Neural cell (in vitro differentiated cells): ENCODE measurements at regions not wholly inside any gene's neighbourhood (a gene's known extent, or its start where the extent isn't known, plus 50 kb on each side); places are given as distances from the start of the nearest gene placed in this dataset.

Experiments used
- H2AFZ ChIP-seq: fragments of 200-600, 300-800 bp; sonication (generic), shearing (Covaris generic); 2 replicates; pipeline ENCODE4 v1.6.0; 2014; ENCODE audit warnings: low read depth, mild to moderate bottlenecking, antibody characterized with exemption, low read length, moderate library complexity
- H3F3A ChIP-seq: fragments of 200-600 bp; shearing (Covaris generic); 2 replicates; pipeline ENCODE4 v1.6.1; 2016; ENCODE audit warnings: mild to moderate bottlenecking, moderate library complexity, mixed read lengths, antibody characterized with exemption, low read length; ENCODE audit not compliant: insufficient read depth, poor library complexity, severe bottlenecking
- H3K27ac ChIP-seq: fragments of 200-600, 300-800 bp; sonication (generic), shearing (Covaris generic); 2 replicates; pipeline ENCODE4 v1.5.1; 2014; ENCODE audit warnings: mild to moderate bottlenecking, low read length, moderate library complexity
- H3K27me3 ChIP-seq: fragments of 300-800, 200-600 bp; sonication (generic), shearing (Covaris generic); 2 replicates; pipeline ENCODE4 v1.6.0; 2014; ENCODE audit warnings: mild to moderate bottlenecking, low read depth, low read length, moderate library complexity; ENCODE audit not compliant: insufficient read depth
- H3K36me3 ChIP-seq: fragments of 300-800, 200-600 bp; sonication (generic), shearing (Covaris generic); 2 replicates; pipeline ENCODE4 v1.5.1; 2014; ENCODE audit warnings: mild to moderate bottlenecking, antibody characterized with exemption, low read length, moderate library complexity; ENCODE audit not compliant: insufficient read depth
- H3K4me2 ChIP-seq: fragments of 300-800, 200-600 bp; sonication (generic), shearing (Covaris generic); 2 replicates; pipeline ENCODE4 v1.6.0; 2014; ENCODE audit warnings: mild to moderate bottlenecking, low read length
- H3K4me3 ChIP-seq: fragments of 300-800, 200-600 bp; sonication (generic), shearing (Covaris generic); 2 replicates; pipeline ENCODE4 v1.5.1; 2014; ENCODE audit warnings: mild to moderate bottlenecking, low read length, moderate library complexity
- H3K79me2 ChIP-seq: fragments of 200-600 bp; shearing (Covaris generic); replicated peaks from 2 replicates; pipeline ENCODE4 v1.6.0; 2014; ENCODE audit warnings: mild to moderate bottlenecking, low read length, moderate library complexity; ENCODE audit not compliant: insufficient read depth
- H3K9ac ChIP-seq: fragments of 300-800, 200-600 bp; sonication (generic), shearing (Covaris generic); 2 replicates; pipeline ENCODE4 v1.6.1; 2016; ENCODE audit warnings: mild to moderate bottlenecking, low read length, mixed read lengths
- H3K9me2 ChIP-seq: fragments of 200-600 bp; shearing (Covaris generic); 2 replicates; pipeline ENCODE4 v1.6.1; 2016; ENCODE audit warnings: mild to moderate bottlenecking, low read length, mixed read lengths; ENCODE audit not compliant: insufficient read depth
- H3K9me3 ChIP-seq: fragments of 200-600, 300-800 bp; sonication (generic), shearing (Covaris generic); 2 replicates; pipeline ENCODE4 v1.6.1; 2016; ENCODE audit warnings: mild to moderate bottlenecking, mixed run types, low read length, moderate library complexity, mixed read lengths
- H4K20me1 ChIP-seq: fragments of 200-600 bp; shearing (Covaris generic); 2 replicates; pipeline ENCODE4 v1.6.1; 2016; ENCODE audit warnings: mild to moderate bottlenecking, mixed run types; ENCODE audit not compliant: insufficient read depth
- EP300 ChIP-seq: fragments of 450-650 bp; conservative IDR thresholded peaks from 2 replicates; pipeline ENCODE4 v1.6.1; 2014; ENCODE audit warnings: antibody characterized with exemption, mild to moderate bottlenecking, moderate library complexity; ENCODE audit not compliant: poor library complexity, severe bottlenecking
- EZH2 ChIP-seq: fragments of 200-600, 300-800 bp; shearing (Covaris generic), sonication (generic); IDR thresholded peaks from 2 replicates; pipeline ENCODE4 v1.6.1; 2014; ENCODE audit warnings: antibody characterized with exemption, low read length, borderline replicate concordance, mild to moderate bottlenecking; ENCODE audit not compliant: insufficient read depth, poor library complexity, severe bottlenecking
- MXI1 ChIP-seq: fragments of 450-650 bp; conservative IDR thresholded peaks from 2 replicates; pipeline ENCODE4 v1.6.1; 2014; ENCODE audit warnings: antibody characterized with exemption, mild to moderate bottlenecking; ENCODE audit not compliant: poor library complexity, severe bottlenecking
- POLR2AphosphoS5 ChIP-seq: IDR thresholded peaks from 2 replicates; pipeline ENCODE4 v1.6.1; 2012
- RAD21 ChIP-seq: fragments of 450-650 bp; conservative IDR thresholded peaks from 2 replicates; pipeline ENCODE4 v1.6.1; 2014; ENCODE audit warnings: antibody characterized with exemption, mild to moderate bottlenecking, moderate library complexity
- SMC3 ChIP-seq: fragments of 450-650 bp; conservative IDR thresholded peaks from 2 replicates; pipeline ENCODE4 v1.6.1; 2014; ENCODE audit warnings: antibody characterized with exemption, mild to moderate bottlenecking, moderate library complexity; ENCODE audit not compliant: poor library complexity
- TAF1 ChIP-seq: IDR thresholded peaks from 2 replicates; pipeline ENCODE4 v1.6.1; 2012; ENCODE audit warnings: low read depth
- TF ChIP-seq, protein P1 (sequence below): IDR thresholded peaks from 2 replicates; pipeline ENCODE4 v1.6.1; 2012; ENCODE audit warnings: borderline replicate concordance
- TF ChIP-seq, protein P2 (sequence below): fragments of 450-650 bp; IDR thresholded peaks from 2 replicates; pipeline ENCODE4 v1.5.1; 2014; ENCODE audit warnings: antibody characterized with exemption, mild to moderate bottlenecking, moderate library complexity; ENCODE audit not compliant: poor library complexity, severe bottlenecking

DNA sequence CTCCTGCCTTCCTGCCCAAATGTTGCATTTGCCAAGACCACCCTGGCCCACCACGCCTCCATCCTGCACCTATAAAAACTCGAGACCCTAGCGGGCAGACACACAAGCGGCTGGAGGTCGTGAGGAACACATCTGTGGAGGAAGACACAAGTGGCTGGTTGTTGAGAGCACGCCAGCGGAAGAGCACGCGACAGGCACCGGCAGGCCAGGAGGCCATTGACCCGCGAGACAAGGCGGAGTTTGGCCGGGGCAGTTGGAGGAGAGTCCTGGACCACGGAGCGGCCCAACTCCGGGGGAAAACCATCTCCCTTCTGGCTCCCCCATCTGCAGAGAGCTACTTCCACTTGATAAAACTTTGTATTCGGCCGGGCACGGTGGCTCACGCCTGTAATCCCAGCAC, 115.2 kb upstream of the AGA start:
- Histone ChIP-seq H3K4me3 (no peak overlapping the region), H3K36me3 (no peaks in the 10 kb centered on the region), H3K27me3 (no peaks in the 10 kb centered on the region), H3K4me2 (no peak overlapping the region), H3K79me2 (no peaks in the 10 kb centered on the region), H4K20me1 (no peaks in the 10 kb centered on the region), H3K27ac (no peak overlapping the region), H3F3A (no peaks in the 10 kb centered on the region), H3K9ac (no peak overlapping the region), H3K9me2 (no peaks in the 10 kb centered on the region), H3K9me3 (no peaks in the 10 kb centered on the region), H2AFZ (no peak overlapping the region)
- TF ChIP-seq POLR2AphosphoS5 (no peak), EP300 (no peak), EZH2 (no peak)

DNA sequence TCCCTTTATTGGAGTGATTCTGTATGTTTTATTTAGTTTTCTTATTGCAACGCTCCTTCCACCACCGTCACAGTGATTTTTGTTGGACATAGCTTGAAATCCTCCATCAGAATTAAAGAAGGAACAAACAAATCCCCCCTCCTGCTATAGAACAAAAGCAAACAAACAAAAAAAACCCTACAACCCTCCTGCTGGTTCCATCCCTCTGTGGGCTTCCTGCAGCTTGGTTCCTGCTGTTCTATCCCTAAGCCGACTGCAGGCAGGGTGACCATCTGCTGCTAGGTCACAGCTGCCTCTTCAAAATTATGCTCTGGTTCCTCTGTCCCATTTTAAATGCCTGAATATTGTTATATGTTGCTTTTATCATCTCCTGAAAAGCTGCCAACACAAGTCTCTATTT, 116.8 kb upstream of the AGA start:
- Histone ChIP-seq H3K27ac (no peak overlapping the region), H3K9me2 (no peaks in the 10 kb centered on the region), H3K36me3 (no peaks in the 10 kb centered on the region), H2AFZ (no peak overlapping the region), H3K9me3 (no peaks in the 10 kb centered on the region), H4K20me1 (no peaks in the 10 kb centered on the region), H3K4me2 (no peak overlapping the region), H3K79me2 (no peaks in the 10 kb centered on the region), H3K4me3 (no peak overlapping the region), H3K27me3 (no peaks in the 10 kb centered on the region), H3F3A (no peaks in the 10 kb centered on the region), H3K9ac (no peak overlapping the region)
- TF ChIP-seq, protein P1, sequence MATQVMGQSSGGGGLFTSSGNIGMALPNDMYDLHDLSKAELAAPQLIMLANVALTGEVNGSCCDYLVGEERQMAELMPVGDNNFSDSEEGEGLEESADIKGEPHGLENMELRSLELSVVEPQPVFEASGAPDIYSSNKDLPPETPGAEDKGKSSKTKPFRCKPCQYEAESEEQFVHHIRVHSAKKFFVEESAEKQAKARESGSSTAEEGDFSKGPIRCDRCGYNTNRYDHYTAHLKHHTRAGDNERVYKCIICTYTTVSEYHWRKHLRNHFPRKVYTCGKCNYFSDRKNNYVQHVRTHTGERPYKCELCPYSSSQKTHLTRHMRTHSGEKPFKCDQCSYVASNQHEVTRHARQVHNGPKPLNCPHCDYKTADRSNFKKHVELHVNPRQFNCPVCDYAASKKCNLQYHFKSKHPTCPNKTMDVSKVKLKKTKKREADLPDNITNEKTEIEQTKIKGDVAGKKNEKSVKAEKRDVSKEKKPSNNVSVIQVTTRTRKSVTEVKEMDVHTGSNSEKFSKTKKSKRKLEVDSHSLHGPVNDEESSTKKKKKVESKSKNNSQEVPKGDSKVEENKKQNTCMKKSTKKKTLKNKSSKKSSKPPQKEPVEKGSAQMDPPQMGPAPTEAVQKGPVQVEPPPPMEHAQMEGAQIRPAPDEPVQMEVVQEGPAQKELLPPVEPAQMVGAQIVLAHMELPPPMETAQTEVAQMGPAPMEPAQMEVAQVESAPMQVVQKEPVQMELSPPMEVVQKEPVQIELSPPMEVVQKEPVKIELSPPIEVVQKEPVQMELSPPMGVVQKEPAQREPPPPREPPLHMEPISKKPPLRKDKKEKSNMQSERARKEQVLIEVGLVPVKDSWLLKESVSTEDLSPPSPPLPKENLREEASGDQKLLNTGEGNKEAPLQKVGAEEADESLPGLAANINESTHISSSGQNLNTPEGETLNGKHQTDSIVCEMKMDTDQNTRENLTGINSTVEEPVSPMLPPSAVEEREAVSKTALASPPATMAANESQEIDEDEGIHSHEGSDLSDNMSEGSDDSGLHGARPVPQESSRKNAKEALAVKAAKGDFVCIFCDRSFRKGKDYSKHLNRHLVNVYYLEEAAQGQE: no peak
- TF ChIP-seq, protein P2, sequence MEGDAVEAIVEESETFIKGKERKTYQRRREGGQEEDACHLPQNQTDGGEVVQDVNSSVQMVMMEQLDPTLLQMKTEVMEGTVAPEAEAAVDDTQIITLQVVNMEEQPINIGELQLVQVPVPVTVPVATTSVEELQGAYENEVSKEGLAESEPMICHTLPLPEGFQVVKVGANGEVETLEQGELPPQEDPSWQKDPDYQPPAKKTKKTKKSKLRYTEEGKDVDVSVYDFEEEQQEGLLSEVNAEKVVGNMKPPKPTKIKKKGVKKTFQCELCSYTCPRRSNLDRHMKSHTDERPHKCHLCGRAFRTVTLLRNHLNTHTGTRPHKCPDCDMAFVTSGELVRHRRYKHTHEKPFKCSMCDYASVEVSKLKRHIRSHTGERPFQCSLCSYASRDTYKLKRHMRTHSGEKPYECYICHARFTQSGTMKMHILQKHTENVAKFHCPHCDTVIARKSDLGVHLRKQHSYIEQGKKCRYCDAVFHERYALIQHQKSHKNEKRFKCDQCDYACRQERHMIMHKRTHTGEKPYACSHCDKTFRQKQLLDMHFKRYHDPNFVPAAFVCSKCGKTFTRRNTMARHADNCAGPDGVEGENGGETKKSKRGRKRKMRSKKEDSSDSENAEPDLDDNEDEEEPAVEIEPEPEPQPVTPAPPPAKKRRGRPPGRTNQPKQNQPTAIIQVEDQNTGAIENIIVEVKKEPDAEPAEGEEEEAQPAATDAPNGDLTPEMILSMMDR: no peak
- TF ChIP-seq SMC3: no peak

DNA sequence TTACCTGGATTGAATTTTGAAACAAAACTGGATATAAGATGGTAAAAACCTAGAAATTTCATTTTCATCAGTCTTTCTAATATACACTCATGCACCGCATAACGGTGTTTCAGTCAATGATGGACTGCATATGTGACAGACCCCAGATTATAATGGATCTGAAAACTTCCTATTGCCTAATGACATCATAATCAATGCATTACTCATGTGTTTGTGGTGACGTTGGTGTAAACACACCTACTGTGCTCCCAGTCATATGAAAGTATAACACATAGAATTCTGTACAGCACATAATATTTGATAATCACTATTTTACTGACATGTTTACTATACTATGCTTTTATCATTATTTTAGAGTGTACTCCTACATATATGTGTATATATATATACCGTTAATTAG, 119.9 kb upstream of the AGA start:
- H4K20me1 ChIP-seq: no peaks in the 10 kb centered on the region
- H3K36me3 ChIP-seq: no peaks in the 10 kb centered on the region
- no peaks in the 10 kb centered on the region for H3K27me3 ChIP-seq
- H3K9me2 ChIP-seq: no peaks in the 10 kb centered on the region
- H3K9ac ChIP-seq: no peak overlapping the region
- H3K4me2 ChIP-seq: no peak overlapping the region
- H3K79me2 ChIP-seq: no peaks in the 10 kb centered on the region
- H2AFZ ChIP-seq: no peak overlapping the region
- no peaks in the 10 kb centered on the region for H3F3A ChIP-seq
- TF ChIP-seq SMC3 (no peak), EZH2 (no peak), POLR2AphosphoS5 (no peak), RAD21 (no peak), MXI1 (no peak), TAF1 (no peak), EP300 (no peak)
- TF ChIP-seq, protein P1: no peak
- TF ChIP-seq, protein P2: no peak
- H3K4me3 ChIP-seq: no peak overlapping the region
- no peak overlapping the region for H3K27ac ChIP-seq
- H3K9me3 ChIP-seq: no peaks in the 10 kb centered on the region
